Lower lobe of right lung (tissue), 2 donors: ENCODE measurements at regions not wholly inside any gene's neighbourhood (a gene's known extent, or its start where the extent isn't known, plus 50 kb on each side); places are given as distances from the start of the nearest gene placed in this dataset.

Source experiments
- ATAC-seq, 2 donors: fragments of 200-7000 bp; cut with Tn5 transposase; one replicate each; pipeline ENCODE4 v1.9.1; 2020 to 2022; ENCODE audit warnings: mild to moderate bottlenecking in 2 of 2, moderate library complexity in 2 of 2
- DNase-seq: peaks from one replicate; pipeline ENCODE4 v3.0.0-alpha.2; 2020
- H3K27ac ChIP-seq: fragments of 200-600 bp; one replicate; pipeline ENCODE4 v1.8.0; 2022
- H3K27me3 ChIP-seq: fragments of 200-600 bp; one replicate; pipeline ENCODE4 v1.8.0; 2022; ENCODE audit warnings: low read depth
- H3K36me3 ChIP-seq: fragments of 200-600 bp; one replicate; pipeline ENCODE4 v1.8.0; 2022; ENCODE audit warnings: mild to moderate bottlenecking
- H3K4me1 ChIP-seq: fragments of 200-600 bp; one replicate; pipeline ENCODE4 v1.8.0; 2022
- H3K4me3 ChIP-seq: fragments of 200-600 bp; one replicate; pipeline ENCODE4 v1.8.0; 2022; ENCODE audit warnings: mild to moderate bottlenecking
- H3K9me3 ChIP-seq: fragments of 200-600 bp; one replicate; pipeline ENCODE4 v1.8.0; 2022
- intact Hi-C: fragments of 100-400 bp; cut with DNase I; formaldehyde crosslinking; loops from one replicate; pipeline ENCODE4 v1.11.0; 2022
- TF ChIP-seq, protein P1 (sequence below): fragments of 200-600 bp; IDR thresholded peaks from one replicate; pipeline ENCODE4 v1.8.0; 2022; ENCODE audit warnings: antibody characterized with exemption, mild to moderate bottlenecking
- donor health status: DM: no; HTN: yes; CAD: no; lungs with severe emphysema.

DNA sequence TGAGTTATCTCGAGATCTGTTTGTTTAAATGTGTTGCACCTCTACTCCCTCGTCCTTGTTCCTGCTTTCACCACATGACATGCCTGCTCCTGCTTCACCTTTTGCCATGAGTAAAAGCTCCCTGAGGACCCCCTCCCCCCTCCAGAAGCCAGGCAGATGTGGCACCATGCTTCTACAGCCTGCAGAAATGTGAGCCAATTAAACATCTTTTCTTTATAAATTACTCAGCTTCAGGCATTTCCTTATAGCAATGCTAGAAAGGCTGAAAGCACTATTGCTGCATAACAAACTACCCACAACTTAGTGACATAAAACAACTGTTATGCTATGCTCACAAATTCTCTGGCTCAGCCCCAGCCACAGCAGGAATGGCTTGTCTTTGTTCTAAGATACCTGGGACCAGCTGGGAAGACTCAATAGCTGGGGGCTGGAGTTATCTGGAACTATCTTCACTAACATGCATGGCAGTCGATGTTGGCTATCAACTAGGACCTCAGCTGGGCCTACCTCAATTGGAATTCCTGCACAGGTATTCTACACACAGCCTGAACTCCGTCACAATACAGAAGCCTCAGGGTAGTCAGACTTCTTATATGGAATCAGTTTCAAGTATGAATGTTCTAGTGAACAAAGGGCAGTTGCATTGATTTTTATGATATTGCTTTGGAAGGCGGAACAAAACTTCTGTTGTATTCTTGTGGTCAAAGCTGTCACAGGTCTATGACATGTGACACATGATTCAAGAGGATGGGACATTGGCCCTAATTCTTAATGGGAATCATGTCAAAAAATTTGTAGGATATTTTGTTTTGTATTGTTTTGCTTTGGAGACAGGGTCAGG, 186.0 kb upstream of the PIRT start:
- no peak overlapping the region for H3K4me3 ChIP-seq
- no peak overlapping the region for H3K27ac ChIP-seq
- intact Hi-C loops = no loop called here
- DNase-seq (no peak), ATAC-seq (no peak)
- no peaks in the 10 kb centered on the region for H3K4me1 ChIP-seq
- no peaks in the 10 kb centered on the region for H3K9me3 ChIP-seq
- TF ChIP-seq, protein P1, sequence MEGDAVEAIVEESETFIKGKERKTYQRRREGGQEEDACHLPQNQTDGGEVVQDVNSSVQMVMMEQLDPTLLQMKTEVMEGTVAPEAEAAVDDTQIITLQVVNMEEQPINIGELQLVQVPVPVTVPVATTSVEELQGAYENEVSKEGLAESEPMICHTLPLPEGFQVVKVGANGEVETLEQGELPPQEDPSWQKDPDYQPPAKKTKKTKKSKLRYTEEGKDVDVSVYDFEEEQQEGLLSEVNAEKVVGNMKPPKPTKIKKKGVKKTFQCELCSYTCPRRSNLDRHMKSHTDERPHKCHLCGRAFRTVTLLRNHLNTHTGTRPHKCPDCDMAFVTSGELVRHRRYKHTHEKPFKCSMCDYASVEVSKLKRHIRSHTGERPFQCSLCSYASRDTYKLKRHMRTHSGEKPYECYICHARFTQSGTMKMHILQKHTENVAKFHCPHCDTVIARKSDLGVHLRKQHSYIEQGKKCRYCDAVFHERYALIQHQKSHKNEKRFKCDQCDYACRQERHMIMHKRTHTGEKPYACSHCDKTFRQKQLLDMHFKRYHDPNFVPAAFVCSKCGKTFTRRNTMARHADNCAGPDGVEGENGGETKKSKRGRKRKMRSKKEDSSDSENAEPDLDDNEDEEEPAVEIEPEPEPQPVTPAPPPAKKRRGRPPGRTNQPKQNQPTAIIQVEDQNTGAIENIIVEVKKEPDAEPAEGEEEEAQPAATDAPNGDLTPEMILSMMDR = no peak
- H3K27me3 ChIP-seq = no peaks in the 10 kb centered on the region
- H3K36me3 ChIP-seq = no peaks in the 10 kb centered on the region

GRCh38 chr17:11006530-11006929, 168.6 kb upstream of the PIRT start:
- no peaks in the 10 kb centered on the region for H3K9me3 ChIP-seq
- H3K27ac ChIP-seq = no peak overlapping the region
- H3K27me3 ChIP-seq = no peaks in the 10 kb centered on the region

GRCh38 chr17:11005940-11006339, 168.1 kb upstream of the PIRT start:
- Histone ChIP-seq H3K4me1 (no peaks in the 10 kb centered on the region), H3K27me3 (no peaks in the 10 kb centered on the region), H3K4me3 (no peak overlapping the region), H3K27ac (no peak overlapping the region), H3K9me3 (no peaks in the 10 kb centered on the region), H3K36me3 (no peaks in the 10 kb centered on the region)
- intact Hi-C loops = no loop called here
- DNase-seq (no peak), ATAC-seq (no peak)
- TF ChIP-seq, protein P1 = no peak

More at GRCh38 chr17:11006530-11006929, 168.6 kb upstream of the PIRT start:
- TF ChIP-seq, protein P1 = no peak
- ATAC-seq = no peak
- intact Hi-C loops = no loop called here
- Histone ChIP-seq H3K36me3 (no peaks in the 10 kb centered on the region), H3K4me1 (no peaks in the 10 kb centered on the region), H3K4me3 (no peak overlapping the region)
- no peak for DNase-seq

DNA sequence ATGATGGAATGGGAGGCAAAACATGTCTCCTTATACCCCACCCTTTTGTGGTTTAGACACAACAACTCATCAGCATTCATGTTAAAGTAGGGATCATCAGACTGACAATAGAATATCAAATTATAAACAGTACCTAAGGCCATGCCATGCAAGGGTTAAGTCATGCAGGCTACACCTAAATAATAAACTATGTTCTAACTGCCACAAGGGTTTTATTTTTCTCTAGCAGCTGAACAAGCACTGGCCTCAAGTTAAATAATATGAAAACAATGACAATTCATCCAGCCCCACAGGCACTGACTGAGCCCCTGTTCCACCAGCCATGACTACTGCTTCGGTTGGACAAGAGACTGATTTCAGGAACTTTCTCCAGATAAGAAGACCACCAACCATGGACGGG, 164.5 kb upstream of the PIRT start:
- H3K27ac ChIP-seq = no peak overlapping the region
- H3K27me3 ChIP-seq = no peaks in the 10 kb centered on the region
- no peaks in the 10 kb centered on the region for H3K36me3 ChIP-seq
- no peak for DNase-seq
- intact Hi-C loops = no loop called here
- H3K4me1 ChIP-seq = no peaks in the 10 kb centered on the region
- ATAC-seq = no peak
- H3K9me3 ChIP-seq = no peaks in the 10 kb centered on the region
- TF ChIP-seq, protein P1 = no peak
- no peak overlapping the region for H3K4me3 ChIP-seq

- no peaks in the 10 kb centered on the region for H3K27me3 ChIP-seq
- no peaks in the 10 kb centered on the region for H3K4me1 ChIP-seq
- intact Hi-C loops = no loop called here
- no peak overlapping the region for H3K4me3 ChIP-seq
- TF ChIP-seq, protein P1 = no peak
- H3K9me3 ChIP-seq = no peaks in the 10 kb centered on the region
- no peaks in the 10 kb centered on the region for H3K36me3 ChIP-seq
- no peak for ATAC-seq
- no peak for DNase-seq
- no peak overlapping the region for H3K27ac ChIP-seq
Measured at GRCh38 chr17:11001651-11002050, 163.8 kb upstream of the PIRT start.
